ENCODE measurements at regions not wholly inside any gene's neighbourhood (a gene's known extent, or its start where the extent isn't known, plus 50 kb on each side); places are given as distances from the start of the nearest gene placed in this dataset.

GRCh38 chr18:57273194-57273593 is 79.2 kb upstream of the ST8SIA3 start (continued):
- TF ChIP-seq, protein P1, sequence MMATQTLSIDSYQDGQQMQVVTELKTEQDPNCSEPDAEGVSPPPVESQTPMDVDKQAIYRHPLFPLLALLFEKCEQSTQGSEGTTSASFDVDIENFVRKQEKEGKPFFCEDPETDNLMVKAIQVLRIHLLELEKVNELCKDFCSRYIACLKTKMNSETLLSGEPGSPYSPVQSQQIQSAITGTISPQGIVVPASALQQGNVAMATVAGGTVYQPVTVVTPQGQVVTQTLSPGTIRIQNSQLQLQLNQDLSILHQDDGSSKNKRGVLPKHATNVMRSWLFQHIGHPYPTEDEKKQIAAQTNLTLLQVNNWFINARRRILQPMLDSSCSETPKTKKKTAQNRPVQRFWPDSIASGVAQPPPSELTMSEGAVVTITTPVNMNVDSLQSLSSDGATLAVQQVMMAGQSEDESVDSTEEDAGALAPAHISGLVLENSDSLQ (IDR thresholded peaks at IDR 0.05): no peak
- no peak for TF ChIP-seq GTF3C2 (IDR thresholded peaks at IDR 0.05; ENCODE audit: borderline replicate concordance, extremely low read depth, insufficient read length)
- TF ChIP-seq MYBL2 (IDR thresholded peaks at IDR 0.05; ENCODE audit: low read depth): no peak
- no peak for TF ChIP-seq MYBL2 (CRISPR knock-in tag; IDR thresholded peaks at IDR 0.05; ENCODE audit: borderline replicate concordance)
- no peak for TF ChIP-seq HNRNPUL1 (IDR thresholded peaks at IDR 0.05; ENCODE audit: low read length)
- no peak for TF ChIP-seq ELF2 (CRISPR knock-in tag; IDR thresholded peaks at IDR 0.05)
- TF ChIP-seq ZNF785 (CRISPR knock-in tag; IDR thresholded peaks at IDR 0.05): no peak
- no peak for TF ChIP-seq TBP (optimal IDR thresholded peaks at IDR 0.05; ENCODE audit: low read depth, low read length)
- no peak for TF ChIP-seq NR4A1 (CRISPR knock-in tag; IDR thresholded peaks at IDR 0.05)
- no peak for TF ChIP-seq NR4A1 (tag; IDR thresholded peaks at IDR 0.05)
- TF ChIP-seq FOXK2 (conservative IDR thresholded peaks at IDR 0.05 in 1 of 2, IDR thresholded peaks at IDR 0.05 in 1 of 2; ENCODE audit: low read depth in 2 of 2): no peak
- no peak for TF ChIP-seq MCM3 (IDR thresholded peaks at IDR 0.05)
